ENCODE measurements at regions not wholly inside any gene's neighbourhood (a gene's known extent, or its start where the extent isn't known, plus 50 kb on each side); places are given as distances from the start of the nearest gene placed in this dataset.

DNA sequence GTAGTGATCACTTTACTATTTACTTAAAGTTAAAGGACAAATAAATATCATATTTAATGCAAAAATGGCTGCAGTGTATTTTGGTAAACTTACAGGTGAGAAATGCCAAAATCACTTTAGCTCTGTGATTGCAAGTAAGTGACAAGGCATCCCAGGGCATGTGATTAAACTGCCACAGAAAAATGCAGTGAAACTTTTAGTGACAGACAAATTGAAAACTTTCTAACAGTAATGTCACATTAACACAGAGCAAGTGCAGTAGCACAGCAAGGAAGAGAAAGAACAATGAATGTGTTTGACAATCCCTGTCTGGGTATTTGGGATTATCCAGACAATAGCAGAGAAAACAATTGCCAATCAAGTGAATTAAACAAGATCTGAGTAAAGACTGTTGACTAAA lies 606.8 kb downstream of the SLCO4C1 start:
- no peak for TF ChIP-seq EZH2phosphoT487 (IDR thresholded peaks at IDR 0.05; ENCODE audit: unreplicated experiment)
- TF ChIP-seq, protein P1, sequence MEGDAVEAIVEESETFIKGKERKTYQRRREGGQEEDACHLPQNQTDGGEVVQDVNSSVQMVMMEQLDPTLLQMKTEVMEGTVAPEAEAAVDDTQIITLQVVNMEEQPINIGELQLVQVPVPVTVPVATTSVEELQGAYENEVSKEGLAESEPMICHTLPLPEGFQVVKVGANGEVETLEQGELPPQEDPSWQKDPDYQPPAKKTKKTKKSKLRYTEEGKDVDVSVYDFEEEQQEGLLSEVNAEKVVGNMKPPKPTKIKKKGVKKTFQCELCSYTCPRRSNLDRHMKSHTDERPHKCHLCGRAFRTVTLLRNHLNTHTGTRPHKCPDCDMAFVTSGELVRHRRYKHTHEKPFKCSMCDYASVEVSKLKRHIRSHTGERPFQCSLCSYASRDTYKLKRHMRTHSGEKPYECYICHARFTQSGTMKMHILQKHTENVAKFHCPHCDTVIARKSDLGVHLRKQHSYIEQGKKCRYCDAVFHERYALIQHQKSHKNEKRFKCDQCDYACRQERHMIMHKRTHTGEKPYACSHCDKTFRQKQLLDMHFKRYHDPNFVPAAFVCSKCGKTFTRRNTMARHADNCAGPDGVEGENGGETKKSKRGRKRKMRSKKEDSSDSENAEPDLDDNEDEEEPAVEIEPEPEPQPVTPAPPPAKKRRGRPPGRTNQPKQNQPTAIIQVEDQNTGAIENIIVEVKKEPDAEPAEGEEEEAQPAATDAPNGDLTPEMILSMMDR (conservative IDR thresholded peaks at IDR 0.05; ENCODE audit: low read depth in 2 of 2) = no peak
- no peak for TF ChIP-seq JUNB (IDR thresholded peaks at IDR 0.05; ENCODE audit: unreplicated experiment)
- no peak for TF ChIP-seq EZH2 (IDR thresholded peaks at IDR 0.05; ENCODE audit: low read depth, unreplicated experiment)
- TF ChIP-seq POLR2AphosphoS5 (IDR thresholded peaks at IDR 0.05; ENCODE audit: low read depth) = no peak
- TF ChIP-seq, protein P2, sequence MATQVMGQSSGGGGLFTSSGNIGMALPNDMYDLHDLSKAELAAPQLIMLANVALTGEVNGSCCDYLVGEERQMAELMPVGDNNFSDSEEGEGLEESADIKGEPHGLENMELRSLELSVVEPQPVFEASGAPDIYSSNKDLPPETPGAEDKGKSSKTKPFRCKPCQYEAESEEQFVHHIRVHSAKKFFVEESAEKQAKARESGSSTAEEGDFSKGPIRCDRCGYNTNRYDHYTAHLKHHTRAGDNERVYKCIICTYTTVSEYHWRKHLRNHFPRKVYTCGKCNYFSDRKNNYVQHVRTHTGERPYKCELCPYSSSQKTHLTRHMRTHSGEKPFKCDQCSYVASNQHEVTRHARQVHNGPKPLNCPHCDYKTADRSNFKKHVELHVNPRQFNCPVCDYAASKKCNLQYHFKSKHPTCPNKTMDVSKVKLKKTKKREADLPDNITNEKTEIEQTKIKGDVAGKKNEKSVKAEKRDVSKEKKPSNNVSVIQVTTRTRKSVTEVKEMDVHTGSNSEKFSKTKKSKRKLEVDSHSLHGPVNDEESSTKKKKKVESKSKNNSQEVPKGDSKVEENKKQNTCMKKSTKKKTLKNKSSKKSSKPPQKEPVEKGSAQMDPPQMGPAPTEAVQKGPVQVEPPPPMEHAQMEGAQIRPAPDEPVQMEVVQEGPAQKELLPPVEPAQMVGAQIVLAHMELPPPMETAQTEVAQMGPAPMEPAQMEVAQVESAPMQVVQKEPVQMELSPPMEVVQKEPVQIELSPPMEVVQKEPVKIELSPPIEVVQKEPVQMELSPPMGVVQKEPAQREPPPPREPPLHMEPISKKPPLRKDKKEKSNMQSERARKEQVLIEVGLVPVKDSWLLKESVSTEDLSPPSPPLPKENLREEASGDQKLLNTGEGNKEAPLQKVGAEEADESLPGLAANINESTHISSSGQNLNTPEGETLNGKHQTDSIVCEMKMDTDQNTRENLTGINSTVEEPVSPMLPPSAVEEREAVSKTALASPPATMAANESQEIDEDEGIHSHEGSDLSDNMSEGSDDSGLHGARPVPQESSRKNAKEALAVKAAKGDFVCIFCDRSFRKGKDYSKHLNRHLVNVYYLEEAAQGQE (IDR thresholded peaks at IDR 0.05; ENCODE audit: unreplicated experiment) = no peak
- TF ChIP-seq STAT1 (IDR thresholded peaks at IDR 0.05; ENCODE audit: unreplicated experiment) = no peak
- TF ChIP-seq NANOG (IDR thresholded peaks at IDR 0.05; ENCODE audit: borderline replicate concordance) = no peak
- TF ChIP-seq, protein P3, sequence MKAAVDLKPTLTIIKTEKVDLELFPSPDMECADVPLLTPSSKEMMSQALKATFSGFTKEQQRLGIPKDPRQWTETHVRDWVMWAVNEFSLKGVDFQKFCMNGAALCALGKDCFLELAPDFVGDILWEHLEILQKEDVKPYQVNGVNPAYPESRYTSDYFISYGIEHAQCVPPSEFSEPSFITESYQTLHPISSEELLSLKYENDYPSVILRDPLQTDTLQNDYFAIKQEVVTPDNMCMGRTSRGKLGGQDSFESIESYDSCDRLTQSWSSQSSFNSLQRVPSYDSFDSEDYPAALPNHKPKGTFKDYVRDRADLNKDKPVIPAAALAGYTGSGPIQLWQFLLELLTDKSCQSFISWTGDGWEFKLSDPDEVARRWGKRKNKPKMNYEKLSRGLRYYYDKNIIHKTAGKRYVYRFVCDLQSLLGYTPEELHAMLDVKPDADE (IDR thresholded peaks at IDR 0.05) = no peak
- no peak for TF ChIP-seq ZNF331 (CRISPR knock-in tag; IDR thresholded peaks at IDR 0.05; ENCODE audit: low read depth)
